Keratinocyte (primary cell): ENCODE measurements at regions not wholly inside any gene's neighbourhood (a gene's known extent, or its start where the extent isn't known, plus 50 kb on each side); places are given as distances from the start of the nearest gene placed in this dataset.

Experiments
- EZH2 ChIP-seq: IDR thresholded peaks from one replicate; pipeline ENCODE4 v1.6.1; 2012; ENCODE audit warnings: inconsistent platforms, mild to moderate bottlenecking, low read length, moderate library complexity
- TF ChIP-seq, protein P1 (sequence below), 3 experiments: IDR thresholded peaks in 1 of 3; conservative IDR thresholded peaks in 1 of 3; optimal IDR thresholded peaks in 1 of 3; 2 replicates in 2 of 3; 3 replicates in 1 of 3; pipeline versions ENCODE3 to v1.5.1; 2011; ENCODE audit warnings: low read length in 3 of 3, mild to moderate bottlenecking in 3 of 3, moderate library complexity in 2 of 3, control low read depth in 1 of 3, inconsistent platforms in 1 of 3; ENCODE audit not compliant: insufficient read depth in 2 of 3; ENCODE audit errors: extremely low read depth in 1 of 3

- TF ChIP-seq, protein P1, sequence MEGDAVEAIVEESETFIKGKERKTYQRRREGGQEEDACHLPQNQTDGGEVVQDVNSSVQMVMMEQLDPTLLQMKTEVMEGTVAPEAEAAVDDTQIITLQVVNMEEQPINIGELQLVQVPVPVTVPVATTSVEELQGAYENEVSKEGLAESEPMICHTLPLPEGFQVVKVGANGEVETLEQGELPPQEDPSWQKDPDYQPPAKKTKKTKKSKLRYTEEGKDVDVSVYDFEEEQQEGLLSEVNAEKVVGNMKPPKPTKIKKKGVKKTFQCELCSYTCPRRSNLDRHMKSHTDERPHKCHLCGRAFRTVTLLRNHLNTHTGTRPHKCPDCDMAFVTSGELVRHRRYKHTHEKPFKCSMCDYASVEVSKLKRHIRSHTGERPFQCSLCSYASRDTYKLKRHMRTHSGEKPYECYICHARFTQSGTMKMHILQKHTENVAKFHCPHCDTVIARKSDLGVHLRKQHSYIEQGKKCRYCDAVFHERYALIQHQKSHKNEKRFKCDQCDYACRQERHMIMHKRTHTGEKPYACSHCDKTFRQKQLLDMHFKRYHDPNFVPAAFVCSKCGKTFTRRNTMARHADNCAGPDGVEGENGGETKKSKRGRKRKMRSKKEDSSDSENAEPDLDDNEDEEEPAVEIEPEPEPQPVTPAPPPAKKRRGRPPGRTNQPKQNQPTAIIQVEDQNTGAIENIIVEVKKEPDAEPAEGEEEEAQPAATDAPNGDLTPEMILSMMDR (optimal IDR thresholded peaks at IDR 0.05 in 1 of 3, IDR thresholded peaks at IDR 0.05 in 1 of 3, conservative IDR thresholded peaks at IDR 0.05 in 1 of 3; ENCODE audit: extremely low read depth in 1 of 3, insufficient read depth in 2 of 3, low read length in 3 of 3), result no peak
- no peak for TF ChIP-seq EZH2
Measured at GRCh38 chr7:152520861-152521302, 85.1 kb upstream of the KMT2C start.
